Psoas muscle (tissue), 7 donors: ENCODE measurements at regions not wholly inside any gene's neighbourhood (a gene's known extent, or its start where the extent isn't known, plus 50 kb on each side); places are given as distances from the start of the nearest gene placed in this dataset.

ENCODE experiments used
- ATAC-seq, 4 donors: fragments of 200-7000 bp; cut with Tn5 transposase; one replicate each; pipeline ENCODE4 v1.9.1; 2020; ENCODE audit warnings: moderate library complexity in 3 of 4, mild to moderate bottlenecking in 2 of 4
- DNase-seq, 2 donors: peaks; one replicate each; pipeline ENCODE4 v3.0.0-alpha.2; 2020
- H3K27ac ChIP-seq: fragments of 200-600 bp; one replicate; pipeline ENCODE4 v1.8.0; 2022
- H3K27me3 ChIP-seq, 3 donors: fragments of 200-600 bp in 1 of 3; one replicate each; pipeline versions ENCODE4 v1.6.1 to v1.8.0; 2013 to 2022; ENCODE audit warnings: low read length in 2 of 3, mild to moderate bottlenecking in 2 of 3, moderate library complexity in 1 of 3; ENCODE audit not compliant: insufficient read depth in 3 of 3
- H3K36me3 ChIP-seq, 2 donors: fragments of 200-600 bp in 1 of 2; one replicate each; pipeline versions ENCODE4 v1.6.1 to v1.8.0; 2013 to 2022; ENCODE audit warnings: low read depth in 1 of 2, mild to moderate bottlenecking in 1 of 2, moderate library complexity in 1 of 2; ENCODE audit not compliant: insufficient read depth in 1 of 2
- H3K4me1 ChIP-seq: fragments of 200-600 bp; one replicate; pipeline ENCODE4 v1.8.0; 2022
- H3K4me3 ChIP-seq: fragments of 200-600 bp; one replicate; pipeline ENCODE4 v1.8.0; 2022; ENCODE audit warnings: mild to moderate bottlenecking
- H3K9me3 ChIP-seq: fragments of 200-600 bp; one replicate; pipeline ENCODE4 v1.8.0; 2022
- WGBS, 3 donors: extraction: QIAGEN DNeasy Blood & Tissue Kit; methylation state at CpG; one replicate each; pipeline versions ENCODE4 v1.1.6 to v1.1.7; 2013; 5-methylcytosine and 5-hydroxymethylcytosine counted together
- intact Hi-C, 2 donors: fragments of 100-400 bp; cut with DNase I; formaldehyde crosslinking; loops; one replicate each; pipeline versions ENCODE4 v1.11.0 to v1.14.2; 2022
- TF ChIP-seq, protein P1 (sequence below): fragments of 200-600 bp; IDR thresholded peaks from one replicate; pipeline ENCODE4 v1.8.0; 2022; ENCODE audit warnings: antibody characterized with exemption
- donor health status: healthy with polysubstance abuse.
- donor health status: DM: no; HTN: no; CAD: no; lungs with moderate emphysema.
- donor health status: Bipolar disorder and iron deficiency.
- donor health status: healthy.
- donor health status: DM: yes; HTN: yes; CAD: no.
- donor health status: DM: no; HTN: no; CAD: no.
- donor health status: DM: yes; HTN: yes; CAD: no.

DNA sequence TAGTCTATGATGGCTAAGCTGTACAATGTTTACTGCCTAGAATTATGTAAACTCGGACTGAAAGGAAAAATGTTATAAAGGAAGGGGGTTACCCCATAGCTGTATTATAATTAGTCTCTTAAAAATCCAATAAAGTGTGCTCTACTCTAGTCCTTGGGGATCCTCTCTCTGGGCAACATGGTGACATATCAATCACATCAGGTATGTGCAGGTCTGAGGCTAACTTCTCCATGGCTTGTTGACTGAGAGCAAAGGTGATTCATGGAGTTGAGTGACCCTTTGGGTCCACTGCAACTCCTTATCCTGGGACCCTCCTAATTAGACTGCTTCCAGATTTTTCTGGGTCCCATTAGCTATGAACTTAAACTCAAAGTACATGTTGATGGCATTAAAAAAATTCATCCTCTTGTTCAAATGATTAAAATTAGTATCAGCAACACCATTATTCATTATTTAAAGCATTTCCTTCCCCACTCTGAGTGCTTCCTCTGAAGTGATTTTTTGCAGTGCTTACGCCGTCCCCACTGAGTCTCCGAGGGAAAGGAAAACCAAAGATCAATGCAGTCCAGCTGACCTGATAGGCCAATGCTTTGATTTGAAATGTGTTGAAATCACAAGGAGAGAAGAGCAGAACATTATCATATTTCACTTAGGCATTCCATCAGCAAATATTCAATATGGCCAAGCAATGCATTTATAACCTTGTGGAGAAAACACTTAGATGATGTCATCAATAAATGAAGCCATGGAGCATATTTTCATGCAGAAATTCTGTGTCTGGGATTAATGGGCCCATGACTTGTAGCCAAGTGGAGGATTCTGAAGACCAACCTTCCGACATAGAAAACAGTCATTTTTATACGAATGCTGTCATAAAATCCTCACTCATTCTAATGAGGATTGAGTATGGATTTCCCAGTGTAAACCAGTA is 161.7 kb upstream of the CRBN start:
- Histone ChIP-seq H3K27ac (no peak overlapping the region), H3K9me3 (no peaks in the 10 kb centered on the region), H3K4me1 (no peaks in the 10 kb centered on the region), H3K4me3 (no peak overlapping the region), H3K36me3 (no peaks in the 10 kb centered on the region), H3K27me3 (no peaks in the 10 kb centered on the region)
- no peak for ATAC-seq
- no peak for DNase-seq
- intact Hi-C loops, result no loop called here
- 74 to 80% (median 76%) methylated on average over 6 of the region's 6 CpGs for WGBS, 3 donors
- TF ChIP-seq, protein P1, sequence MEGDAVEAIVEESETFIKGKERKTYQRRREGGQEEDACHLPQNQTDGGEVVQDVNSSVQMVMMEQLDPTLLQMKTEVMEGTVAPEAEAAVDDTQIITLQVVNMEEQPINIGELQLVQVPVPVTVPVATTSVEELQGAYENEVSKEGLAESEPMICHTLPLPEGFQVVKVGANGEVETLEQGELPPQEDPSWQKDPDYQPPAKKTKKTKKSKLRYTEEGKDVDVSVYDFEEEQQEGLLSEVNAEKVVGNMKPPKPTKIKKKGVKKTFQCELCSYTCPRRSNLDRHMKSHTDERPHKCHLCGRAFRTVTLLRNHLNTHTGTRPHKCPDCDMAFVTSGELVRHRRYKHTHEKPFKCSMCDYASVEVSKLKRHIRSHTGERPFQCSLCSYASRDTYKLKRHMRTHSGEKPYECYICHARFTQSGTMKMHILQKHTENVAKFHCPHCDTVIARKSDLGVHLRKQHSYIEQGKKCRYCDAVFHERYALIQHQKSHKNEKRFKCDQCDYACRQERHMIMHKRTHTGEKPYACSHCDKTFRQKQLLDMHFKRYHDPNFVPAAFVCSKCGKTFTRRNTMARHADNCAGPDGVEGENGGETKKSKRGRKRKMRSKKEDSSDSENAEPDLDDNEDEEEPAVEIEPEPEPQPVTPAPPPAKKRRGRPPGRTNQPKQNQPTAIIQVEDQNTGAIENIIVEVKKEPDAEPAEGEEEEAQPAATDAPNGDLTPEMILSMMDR, result no peak

DNA sequence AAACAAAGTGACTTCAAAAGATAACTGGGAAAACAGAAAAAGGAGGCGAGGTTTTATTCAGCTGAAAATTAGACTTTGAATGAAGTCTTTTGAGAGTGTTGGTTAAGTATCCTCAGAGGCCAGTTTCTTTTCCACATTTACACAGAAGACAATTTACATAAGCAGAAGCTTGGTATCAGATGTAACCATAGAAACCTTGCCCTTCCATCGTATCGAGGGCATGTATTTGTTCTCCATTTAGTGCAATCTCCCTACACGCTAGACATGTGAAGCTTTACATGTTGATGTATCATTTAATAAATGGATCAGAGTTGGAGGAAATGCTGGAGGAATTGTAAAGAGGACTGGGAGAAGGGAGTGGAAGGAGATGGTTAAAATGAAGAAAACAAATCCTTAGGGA is 161.0 kb upstream of the CRBN start:
- H3K4me3 ChIP-seq, result no peak overlapping the region
- TF ChIP-seq, protein P1, result no peak
- no peaks in the 10 kb centered on the region for H3K27me3 ChIP-seq
- 86 to 91% (median 89%) methylated on average over 4 of the region's 4 CpGs for WGBS, 3 donors
- DNase-seq (no peak), ATAC-seq (no peak)
- H3K4me1 ChIP-seq, result no peaks in the 10 kb centered on the region
- intact Hi-C loops, result no loop called here
- no peaks in the 10 kb centered on the region for H3K9me3 ChIP-seq
- no peaks in the 10 kb centered on the region for H3K36me3 ChIP-seq
- no peak overlapping the region for H3K27ac ChIP-seq

GRCh38 chr3:3335903-3336302 is 156.4 kb upstream of the CRBN start:
- H3K4me1 ChIP-seq, result no peaks in the 10 kb centered on the region
- H3K9me3 ChIP-seq, result no peaks in the 10 kb centered on the region
- no peak overlapping the region for H3K27ac ChIP-seq
- intact Hi-C loops, result no loop called here
- H3K36me3 ChIP-seq, result no peaks in the 10 kb centered on the region
- DNase-seq (no peak), ATAC-seq (no peak)
- TF ChIP-seq, protein P1, result no peak
- WGBS, 3 donors, result 78 to 85% (median 81%) methylated on average over 1 of the region's 1 CpG
- no peak overlapping the region for H3K4me3 ChIP-seq
- H3K27me3 ChIP-seq, result no peaks in the 10 kb centered on the region

DNA sequence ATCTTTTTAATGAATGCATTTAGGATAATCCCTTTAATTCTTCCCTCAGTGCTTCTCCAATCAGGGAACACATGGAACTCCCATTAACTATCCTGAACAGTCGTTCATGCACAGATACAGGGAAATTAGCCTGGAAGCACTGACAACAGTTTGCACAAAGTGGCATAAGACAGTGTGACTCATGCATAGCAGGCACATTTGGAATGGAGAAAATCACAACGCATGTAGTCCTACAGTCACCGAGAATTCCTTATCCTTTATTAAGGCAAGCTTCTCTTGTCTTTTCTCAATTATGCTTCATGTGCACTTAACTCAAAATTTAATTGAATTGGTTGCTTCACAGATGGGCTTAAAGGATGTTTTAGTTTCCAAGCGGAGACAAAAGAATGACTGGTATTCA is 155.0 kb upstream of the CRBN start:
- intact Hi-C loops, result no loop called here
- no peaks in the 10 kb centered on the region for H3K9me3 ChIP-seq
- H3K4me3 ChIP-seq, result no peak overlapping the region
- no peak for DNase-seq
- H3K4me1 ChIP-seq, result no peaks in the 10 kb centered on the region
- WGBS, 3 donors, result 37 to 63% (median 40%) methylated on average over 4 of the region's 4 CpGs
- no peak overlapping the region for H3K27ac ChIP-seq
- no peaks in the 10 kb centered on the region for H3K27me3 ChIP-seq
- TF ChIP-seq, protein P1, result no peak
- no peak for ATAC-seq
- no peaks in the 10 kb centered on the region for H3K36me3 ChIP-seq
